Mesothelial cell of epicardium (in vitro differentiated cells): ENCODE measurements at regions not wholly inside any gene's neighbourhood (a gene's known extent, or its start where the extent isn't known, plus 50 kb on each side); places are given as distances from the start of the nearest gene placed in this dataset.
A peak's percentile ranks its signal among the peaks of the same experiment; 100 is the strongest.

Experiments used
- DNase-seq, 2 experiments: peaks; one replicate each; pipeline ENCODE4 v3.0.0; 2021; ENCODE audit warnings: low spot score in 2 of 2; ENCODE audit not compliant: unreplicated experiment in 2 of 2
- H3K27ac Mint-ChIP-seq: 2 replicates; pipeline ENCODE4 v1.8.0; 2021; ENCODE audit warnings: mixed read lengths
- H3K27me3 Mint-ChIP-seq: 2 replicates; pipeline ENCODE4 v1.8.0; 2021; ENCODE audit warnings: low read depth, mixed read lengths
- H3K36me3 Mint-ChIP-seq: 2 replicates; pipeline ENCODE4 v1.8.0; 2021; ENCODE audit warnings: mixed read lengths
- H3K4me1 Mint-ChIP-seq: 2 replicates; pipeline ENCODE4 v1.8.0; 2021; ENCODE audit warnings: mixed read lengths
- H3K4me3 Mint-ChIP-seq: 2 replicates; pipeline ENCODE4 v1.8.0; 2021; ENCODE audit warnings: mild to moderate bottlenecking, moderate library complexity, mixed read lengths
- H3K9me3 Mint-ChIP-seq: 2 replicates; pipeline ENCODE4 v1.8.0; 2021; ENCODE audit warnings: mixed read lengths
- CTCF ChIP-seq: fragments of 200-600 bp; sonication (generic); IDR thresholded peaks from one replicate; pipeline ENCODE4 v1.5.0; 2021; ENCODE audit warnings: antibody characterized with exemption; ENCODE audit not compliant: unreplicated experiment

GRCh38 chr11:69869311-69869939 is 50.2 kb upstream of the FGF3 start:
- no peaks in the 10 kb centered on the region for H3K36me3 Mint-ChIP-seq
- H3K27ac Mint-ChIP-seq: no peak overlapping the region
- no peak overlapping the region for H3K4me3 Mint-ChIP-seq
- no peaks in the 10 kb centered on the region for H3K4me1 Mint-ChIP-seq
- no peak for TF ChIP-seq CTCF
- no peak for DNase-seq
- peaks cover 5% of the 10 kb centered on the region for H3K27me3 Mint-ChIP-seq
- no peaks in the 10 kb centered on the region for H3K9me3 Mint-ChIP-seq

- Mint-ChIP-seq H3K4me3 (no peak overlapping the region), H3K27ac (no peak overlapping the region), H3K27me3 (no peaks in the 10 kb centered on the region), H3K9me3 (no peaks in the 10 kb centered on the region), H3K4me1 (peaks cover 4% of the 10 kb centered on the region), H3K36me3 (no peaks in the 10 kb centered on the region)
- no peak for TF ChIP-seq CTCF
- no peak for DNase-seq
These were observed 51.5 kb upstream of the FGF3 start for GRCh38 chr11:69870766-69871165.

- H3K9me3 Mint-ChIP-seq: peaks cover 4% of the 10 kb centered on the region
- H3K27me3 Mint-ChIP-seq: peaks cover 5% of the 10 kb centered on the region
- peak in 1 of 2 experiments; percentile 27 for DNase-seq
- H3K4me1 Mint-ChIP-seq: peaks cover 4% of the 10 kb centered on the region
- no peak overlapping the region for H3K27ac Mint-ChIP-seq
- H3K36me3 Mint-ChIP-seq: no peaks in the 10 kb centered on the region
- no peak overlapping the region for H3K4me3 Mint-ChIP-seq
- no peak for TF ChIP-seq CTCF
These were observed 54.2 kb upstream of the FGF3 start for GRCh38 chr11:69873166-69874077.

- peaks cover 5% of the 10 kb centered on the region for H3K27me3 Mint-ChIP-seq
- H3K9me3 Mint-ChIP-seq: peaks cover 4% of the 10 kb centered on the region
- H3K36me3 Mint-ChIP-seq: no peaks in the 10 kb centered on the region
- peaks cover 4% of the 10 kb centered on the region for H3K4me1 Mint-ChIP-seq
- H3K4me3 Mint-ChIP-seq: no peak overlapping the region
- DNase-seq: peak in 1 of 2 experiments; percentile 30
- H3K27ac Mint-ChIP-seq: no peak overlapping the region
- TF ChIP-seq CTCF: no peak
These were observed 55.2 kb upstream of the FGF3 start for GRCh38 chr11:69874178-69874983.

GRCh38 chr11:69874984-69875624 is 55.9 kb upstream of the FGF3 start:
- H3K9me3 Mint-ChIP-seq: peaks cover 4% of the 10 kb centered on the region
- H3K4me1 Mint-ChIP-seq: peaks cover 4% of the 10 kb centered on the region
- no peak overlapping the region for H3K4me3 Mint-ChIP-seq
- peak in 1 of 2 experiments; percentile 37 for DNase-seq
- H3K36me3 Mint-ChIP-seq: no peaks in the 10 kb centered on the region
- peaks cover 5% of the 10 kb centered on the region for H3K27me3 Mint-ChIP-seq
- H3K27ac Mint-ChIP-seq: no peak overlapping the region
- no peak for TF ChIP-seq CTCF
